GM06990 (cell line): ENCODE measurements at regions not wholly inside any gene's neighbourhood (a gene's known extent, or its start where the extent isn't known, plus 50 kb on each side); places are given as distances from the start of the nearest gene placed in this dataset.

ENCODE experiments used
- DNase-seq: peaks from one replicate; pipeline ENCODE4 v3.0.0-alpha.2; 2011; ENCODE audit not compliant: insufficient read length; ENCODE audit errors: extremely low read depth
- H3K27me3 ChIP-seq: replicated peaks from 2 replicates; pipeline ENCODE4 v1.6.0; 2011; ENCODE audit warnings: low read length; ENCODE audit not compliant: control insufficient read depth, insufficient read depth
- H3K36me3 ChIP-seq: 2 replicates; pipeline ENCODE4 v1.5.1; 2011; ENCODE audit warnings: low read length; ENCODE audit not compliant: control insufficient read depth, insufficient read depth
- H3K4me3 ChIP-seq: replicated peaks from 2 replicates; pipeline ENCODE4 v1.5.1; 2011; ENCODE audit warnings: low read depth, mild to moderate bottlenecking, control low read depth, low read length
- CTCF ChIP-seq: IDR thresholded peaks from 2 replicates; pipeline ENCODE4 v1.5.1; 2011; ENCODE audit warnings: low read length, control low read depth, mild to moderate bottlenecking, inconsistent platforms; ENCODE audit not compliant: insufficient read depth, poor library complexity, severe bottlenecking

- Histone ChIP-seq H3K4me3 (no peak overlapping the region), H3K36me3 (no peaks in the 10 kb centered on the region), H3K27me3 (no peaks in the 10 kb centered on the region)
- TF ChIP-seq CTCF = no peak
- no peak for DNase-seq
These were observed 124.5 kb upstream of the CDC42EP3 start for GRCh38 chr2:37795938-37796337.

GRCh38 chr2:37796481-37796880 lies 125.0 kb upstream of the CDC42EP3 start:
- H3K4me3 ChIP-seq = no peak overlapping the region
- no peaks in the 10 kb centered on the region for H3K36me3 ChIP-seq
- no peak for TF ChIP-seq CTCF
- H3K27me3 ChIP-seq = no peaks in the 10 kb centered on the region
- DNase-seq = no peak

GRCh38 chr2:37797081-37797480 lies 125.6 kb upstream of the CDC42EP3 start:
- Histone ChIP-seq H3K36me3 (no peaks in the 10 kb centered on the region), H3K27me3 (no peaks in the 10 kb centered on the region), H3K4me3 (no peak overlapping the region)
- no peak for TF ChIP-seq CTCF
- no peak for DNase-seq

DNA sequence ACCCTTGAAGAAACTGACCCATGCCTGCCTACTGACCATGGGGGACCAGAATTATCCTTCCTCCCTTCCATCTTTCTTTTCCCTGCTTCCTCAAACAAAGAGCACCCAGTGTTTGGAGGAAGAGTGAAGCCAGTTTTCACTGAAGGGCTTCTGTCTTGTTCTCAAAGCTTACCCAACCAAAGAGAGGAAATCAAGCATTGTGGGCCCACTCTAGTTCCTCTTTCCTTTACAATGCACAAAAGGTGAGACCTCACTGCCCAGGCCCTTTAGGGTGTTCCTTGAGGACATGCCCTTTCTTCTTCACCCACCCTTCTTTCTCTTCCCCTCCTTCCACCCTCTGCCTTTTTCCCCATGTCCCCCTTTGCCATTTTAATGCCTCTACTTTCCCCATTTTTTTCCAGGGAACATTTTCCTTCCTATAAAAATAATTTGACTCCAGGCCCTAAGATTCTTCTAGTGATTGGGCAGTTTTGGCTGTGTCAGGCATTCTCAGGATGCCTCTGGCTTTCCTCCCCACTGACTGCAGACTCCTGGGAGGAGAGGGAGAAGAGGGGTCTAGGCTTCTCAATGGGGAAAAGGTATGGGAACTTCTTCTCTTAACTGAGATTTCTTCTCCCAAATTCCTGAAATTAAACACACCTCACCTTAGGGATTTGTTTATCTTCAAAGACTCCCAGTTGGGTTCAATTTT lies 126.6 kb upstream of the RMDN2 start:
- Histone ChIP-seq H3K4me3 (no peak overlapping the region), H3K36me3 (no peaks in the 10 kb centered on the region), H3K27me3 (no peaks in the 10 kb centered on the region)
- no peak for TF ChIP-seq CTCF
- DNase-seq = no peak

DNA sequence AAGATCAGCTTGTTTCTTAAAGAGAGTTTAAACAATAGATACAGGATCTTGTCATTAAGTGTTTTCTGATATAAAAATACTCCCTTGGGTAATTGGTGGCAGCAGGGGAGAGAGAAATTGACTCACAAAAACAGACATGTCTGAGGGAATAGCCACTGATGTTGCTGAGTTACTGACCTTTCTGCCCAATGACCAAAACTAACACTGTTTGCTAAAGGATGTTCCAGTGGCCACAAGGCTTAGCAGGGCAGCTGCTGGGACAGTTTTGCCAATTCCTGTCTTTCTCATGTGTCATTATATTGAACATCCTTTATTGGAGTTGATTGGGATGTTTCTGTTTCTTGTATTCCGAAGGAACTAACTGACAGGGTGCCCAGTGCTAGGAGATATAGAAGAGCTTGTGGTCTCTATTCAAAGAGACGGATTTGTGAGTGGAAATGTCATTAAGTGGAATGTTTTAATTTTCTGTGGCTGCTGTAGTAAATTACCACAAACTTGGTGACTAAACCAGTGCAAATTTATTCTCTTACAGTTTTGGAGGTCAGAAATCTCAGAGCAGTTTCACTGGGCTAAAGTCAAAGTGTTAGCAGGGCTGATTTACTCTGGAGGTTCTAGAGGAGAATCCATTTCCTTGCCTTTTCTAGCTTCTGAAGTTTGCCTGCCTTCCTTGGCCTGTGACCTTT lies 124.8 kb upstream of the RMDN2 start:
- Histone ChIP-seq H3K27me3 (no peaks in the 10 kb centered on the region), H3K4me3 (no peak overlapping the region), H3K36me3 (no peaks in the 10 kb centered on the region)
- DNase-seq = no peak
- no peak for TF ChIP-seq CTCF

DNA sequence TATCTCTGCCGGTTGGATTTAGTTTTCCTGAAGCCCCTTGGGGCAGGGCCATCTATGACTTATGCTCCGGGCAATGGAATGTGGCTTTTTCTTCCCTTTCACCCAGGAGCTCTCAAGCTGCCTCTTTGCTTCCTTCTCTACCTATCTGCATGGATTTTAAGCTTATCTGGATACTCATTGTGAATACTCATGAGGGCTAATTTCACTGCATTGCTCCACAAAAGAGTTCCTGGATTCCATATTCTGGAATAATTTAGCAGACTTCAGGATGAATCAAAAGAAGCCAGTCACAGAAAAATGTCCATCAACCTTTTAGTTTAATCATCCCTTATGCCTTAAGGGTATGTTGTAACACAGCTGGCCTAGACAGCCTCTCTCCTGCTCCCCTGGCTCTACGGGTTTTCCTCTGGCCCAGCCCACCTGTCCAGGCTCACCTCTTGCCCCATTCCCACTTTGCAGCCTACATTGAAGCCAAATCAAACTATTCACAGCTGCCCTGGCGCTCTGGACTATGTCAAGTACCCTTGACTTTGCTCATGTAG lies 122.8 kb upstream of the RMDN2 start:
- H3K36me3 ChIP-seq = no peaks in the 10 kb centered on the region
- no peaks in the 10 kb centered on the region for H3K27me3 ChIP-seq
- H3K4me3 ChIP-seq = no peak overlapping the region
- no peak for DNase-seq
- TF ChIP-seq CTCF = no peak
